H1 (cell line): ENCODE measurements at regions not wholly inside any gene's neighbourhood (a gene's known extent, or its start where the extent isn't known, plus 50 kb on each side); places are given as distances from the start of the nearest gene placed in this dataset.
A peak's percentile ranks its signal among the peaks of the same experiment; 100 is the strongest.

Experiments
- CTCF ChIA-PET: fragments of 300-600 bp; sonication (Branson Sonifier 250); formaldehyde crosslinking; loops from one replicate; lab custom pipeline; 2021; ENCODE audit not compliant: partially characterized antibody; lab: Charles Lee
- POLR2A ChIA-PET: fragments of 300-600 bp; sonication (Branson Sonifier 250); formaldehyde crosslinking; loops from one replicate; lab custom pipeline; 2021; ENCODE audit warnings: inconsistent platforms; ENCODE audit not compliant: partially characterized antibody; lab: Charles Lee
- DNase-seq, 2 experiments: peaks; one replicate each; pipeline versions ENCODE4 v3.0.0 to v3.0.0-alpha.2; 2010 to 2022; ENCODE audit warnings: low spot score in 2 of 2, low read depth in 1 of 2, mixed read lengths in 1 of 2
- FAIRE-seq: peaks from 2 replicates; lab custom pipeline; 2011; peaks lifted over from hg19 to GRCh38; lab: Jason Lieb, UNC
- H2AFZ ChIP-seq: 2 replicates; pipeline ENCODE4 v1.8.1; 2012; ENCODE audit warnings: low read length, inconsistent platforms
- H2AK5ac ChIP-seq: 2 replicates; pipeline ENCODE4 v1.6.1; 2013; ENCODE audit warnings: low read depth, low read length
- H2BK120ac ChIP-seq: replicated peaks from 2 replicates; pipeline ENCODE3; 2013; ENCODE audit warnings: low read depth, low read length, inconsistent platforms
- H2BK12ac ChIP-seq: 2 replicates; pipeline ENCODE4 v1.6.1; 2013; ENCODE audit warnings: low read depth, low read length
- H2BK15ac ChIP-seq: 2 replicates; pipeline ENCODE4 v1.6.1; 2013; ENCODE audit warnings: low read length
- H2BK20ac ChIP-seq: 2 replicates; pipeline ENCODE4 v1.6.1; 2013; ENCODE audit warnings: low read length
- H2BK5ac ChIP-seq: 2 replicates; pipeline ENCODE4 v1.6.1; 2013; ENCODE audit warnings: low read depth, low read length
- H3K14ac ChIP-seq: 2 replicates; pipeline ENCODE4 v1.6.1; 2013; ENCODE audit warnings: inconsistent platforms; ENCODE audit not compliant: insufficient read length
- H3K18ac ChIP-seq: 2 replicates; pipeline ENCODE4 v1.6.1; 2013; ENCODE audit warnings: low read length; ENCODE audit errors: extremely low read depth
- H3K23ac ChIP-seq: 2 replicates; pipeline ENCODE4 v1.6.1; 2013; ENCODE audit warnings: inconsistent platforms; ENCODE audit not compliant: insufficient read length
- H3K23me2 ChIP-seq: 2 replicates; pipeline ENCODE4 v1.6.1; 2013; ENCODE audit warnings: low read depth, low read length
- H3K27ac ChIP-seq: 2 replicates; pipeline ENCODE4 v1.6.1; 2011; ENCODE audit warnings: low read depth, low read length, inconsistent platforms
- H3K27me3 ChIP-seq, 4 experiments: replicated peaks in 1 of 4; 1 replicate in 1 of 4; 2 replicates in 3 of 4; pipeline versions ENCODE4 v1.6.1 to v1.8.1; 2011 to 2013; ENCODE audit warnings: low read length in 3 of 4, mild to moderate bottlenecking in 3 of 4, inconsistent platforms in 2 of 4, mixed read lengths in 2 of 4, moderate library complexity in 1 of 4; ENCODE audit not compliant: control insufficient read depth in 3 of 4, insufficient read depth in 3 of 4; ENCODE audit errors: extremely low read depth in 1 of 4
- H3K36me3 ChIP-seq, 4 experiments: 2 replicates each; pipeline versions ENCODE4 v1.6.1 to v1.8.1; 2011 to 2013; ENCODE audit warnings: mild to moderate bottlenecking in 4 of 4, low read length in 3 of 4, moderate library complexity in 2 of 4, control low read depth in 1 of 4, inconsistent platforms in 1 of 4; ENCODE audit not compliant: insufficient read depth in 4 of 4, control insufficient read depth in 2 of 4
- H3K4ac ChIP-seq: replicated peaks from 2 replicates; pipeline ENCODE3; 2013; ENCODE audit warnings: low read length, low read depth, mixed read lengths, inconsistent platforms; ENCODE audit not compliant: insufficient read length
- H3K4me1 ChIP-seq, 4 experiments: replicated peaks in 1 of 4; 1 replicate in 1 of 4; 2 replicates in 3 of 4; pipeline versions ENCODE4 v1.6.1 to v1.8.1; 2011 to 2013; ENCODE audit warnings: low read length in 3 of 4, inconsistent platforms in 2 of 4, mixed read lengths in 1 of 4; ENCODE audit not compliant: insufficient read depth in 4 of 4, control insufficient read depth in 3 of 4
- H3K4me2 ChIP-seq, 2 experiments: 2 replicates each; pipeline versions ENCODE4 v1.6.1 to v1.8.1; 2011 to 2013; ENCODE audit warnings: low read depth in 2 of 2, low read length in 2 of 2, control low read depth in 1 of 2, inconsistent platforms in 1 of 2, mild to moderate bottlenecking in 1 of 2; ENCODE audit not compliant: insufficient read depth in 1 of 2
- H3K4me3 ChIP-seq, 4 experiments: fragments of 200-600, 300-600 bp in 1 of 4; sonication (generic), shearing (Covaris generic), sonication (Bioruptor Twin) in 1 of 4; 2 replicates each; pipeline versions ENCODE4 v1.5.1 to v1.8.1; 2011 to 2016; ENCODE audit warnings: low read length in 4 of 4, low read depth in 3 of 4, control low read depth in 2 of 4, inconsistent platforms in 2 of 4, mild to moderate bottlenecking in 2 of 4, mixed read lengths in 1 of 4, moderate library complexity in 1 of 4; ENCODE audit not compliant: insufficient read depth in 2 of 4; ENCODE audit errors: extremely low read depth in 1 of 4
- H3K56ac ChIP-seq: replicated peaks from 2 replicates; pipeline ENCODE3; 2013; ENCODE audit warnings: low read depth, mild to moderate bottlenecking, mixed read lengths, low read length, inconsistent platforms; ENCODE audit not compliant: insufficient read length
- H3K79me1 ChIP-seq: 2 replicates; pipeline ENCODE4 v1.6.1; 2013; ENCODE audit warnings: low read depth, low read length, control low read depth
- H3K79me2 ChIP-seq, 2 experiments: 2 replicates each; pipeline versions ENCODE4 v1.6.1 to v1.8.1; 2012 to 2013; ENCODE audit warnings: low read length in 2 of 2, mild to moderate bottlenecking in 2 of 2, inconsistent platforms in 1 of 2; ENCODE audit not compliant: insufficient read depth in 2 of 2, control insufficient read depth in 1 of 2
- H3K9ac ChIP-seq, 4 experiments: replicated peaks in 1 of 4; 1 replicate in 1 of 4; 2 replicates in 3 of 4; pipeline versions ENCODE4 v1.6.1 to v1.8.1; 2011 to 2013; ENCODE audit warnings: low read depth in 3 of 4, low read length in 3 of 4, control low read depth in 2 of 4, mild to moderate bottlenecking in 2 of 4, moderate library complexity in 2 of 4, inconsistent platforms in 1 of 4; ENCODE audit errors: extremely low read depth in 1 of 4
- H3K9me3 ChIP-seq, 2 experiments: 2 replicates each; pipeline versions ENCODE4 v1.6.1 to v1.8.1; 2012 to 2013; ENCODE audit warnings: mild to moderate bottlenecking in 2 of 2, moderate library complexity in 2 of 2, control low read depth in 1 of 2, inconsistent platforms in 1 of 2, low read depth in 1 of 2, low read length in 1 of 2, mixed read lengths in 1 of 2; ENCODE audit not compliant: insufficient read depth in 2 of 2
- H4K20me1 ChIP-seq, 2 experiments: replicated peaks in 1 of 2; 2 replicates each; pipeline versions ENCODE3 to v1.8.1; 2011 to 2013; ENCODE audit warnings: inconsistent platforms in 2 of 2, low read length in 2 of 2, mild to moderate bottlenecking in 1 of 2; ENCODE audit not compliant: insufficient read depth in 2 of 2, control insufficient read depth in 1 of 2
- H4K5ac ChIP-seq: 2 replicates; pipeline ENCODE4 v1.6.1; 2013; ENCODE audit warnings: low read length, low read depth, mixed read lengths, inconsistent platforms; ENCODE audit not compliant: insufficient read length
- H4K8ac ChIP-seq: 2 replicates; pipeline ENCODE4 v1.8.0; 2013; ENCODE audit warnings: mild to moderate bottlenecking, moderate library complexity, low read length, inconsistent platforms; ENCODE audit not compliant: insufficient read depth; ENCODE audit errors: extremely low read depth
- H4K91ac ChIP-seq: replicated peaks from 2 replicates; pipeline ENCODE3; 2013; ENCODE audit warnings: low read length, mixed read lengths, inconsistent platforms; ENCODE audit not compliant: insufficient read length
- ASH2L ChIP-seq: fragments of 200-600, 300-600 bp; sonication (generic); IDR thresholded peaks from one replicate; pipeline ENCODE4 v1.7.1; 2017; ENCODE audit warnings: low read length
- CHD2 ChIP-seq: IDR thresholded peaks from 2 replicates; pipeline ENCODE4 v1.6.1; 2012; ENCODE audit warnings: low read length, improper control_type of control experiment
- CREB1 ChIP-seq: IDR thresholded peaks from 2 replicates; pipeline ENCODE4 v1.6.1; 2012; ENCODE audit warnings: inconsistent platforms
- EZH2 ChIP-seq: fragments of 200-600 bp; sonication (generic); IDR thresholded peaks from 2 replicates; pipeline ENCODE4 v1.7.1; 2012; ENCODE audit warnings: low read depth, mild to moderate bottlenecking, moderate library complexity, low read length, inconsistent platforms; ENCODE audit not compliant: severe bottlenecking
- GABPA ChIP-seq: IDR thresholded peaks from 2 replicates; pipeline ENCODE4 v1.6.1; 2011; ENCODE audit warnings: mild to moderate bottlenecking, low read length, moderate library complexity, borderline replicate concordance; ENCODE audit not compliant: insufficient read depth
- HDAC6 ChIP-seq: IDR thresholded peaks from one replicate; pipeline ENCODE4 v1.7.1; 2012; ENCODE audit warnings: low read depth, mild to moderate bottlenecking, inconsistent platforms, low read length, moderate library complexity
- RXRA ChIP-seq: IDR thresholded peaks from 2 replicates; pipeline ENCODE4 v1.6.1; 2011; ENCODE audit warnings: low read depth, mild to moderate bottlenecking, low read length, moderate library complexity; ENCODE audit not compliant: insufficient read depth
- SRF ChIP-seq: IDR thresholded peaks from 2 replicates; pipeline ENCODE4 v1.6.1; 2011; ENCODE audit warnings: mild to moderate bottlenecking, low read depth, low read length, moderate library complexity
- WGBS, 2 experiments: shearing (Covaris generic) in 1 of 2; methylation state at CpG; one replicate each; pipeline versions ENCODE4 v1.1.6 to v1.1.7; 2013 to 2015; ENCODE audit warnings: low lambda C conversion rate in 2 of 2, mixed read lengths in 2 of 2, inconsistent platforms in 1 of 2, low coverage in 1 of 2, missing lambda C conversion rate in 1 of 2; ENCODE audit not compliant: insufficient replicate concordance in 2 of 2, insufficient coverage in 1 of 2, insufficient read length in 1 of 2; ENCODE audit errors: extremely low coverage in 1 of 2, missing lambda C conversion rate in 1 of 2; 5-methylcytosine and 5-hydroxymethylcytosine counted together
- TF ChIP-seq, protein P1 (sequence below): IDR thresholded peaks from 2 replicates; pipeline ENCODE4 v1.6.1; 2011; ENCODE audit warnings: low read length, improper control_type of control experiment

- H4K5ac ChIP-seq = no peak overlapping the region
- POLR2A ChIA-PET = no interaction called here
- no peak overlapping the region for H3K23ac ChIP-seq
- H3K4me2 ChIP-seq = no peak overlapping the region
- DNase-seq (no peak), FAIRE-seq (no peak)
- H2BK15ac ChIP-seq = no peak overlapping the region
- H3K14ac ChIP-seq = no peak overlapping the region
- CTCF ChIA-PET = no interaction called here
- H4K91ac ChIP-seq = no peak overlapping the region
- H3K9me3 ChIP-seq = no peaks in the 10 kb centered on the region
- no peak overlapping the region for H2BK5ac ChIP-seq
- H3K36me3 ChIP-seq = no peaks in the 10 kb centered on the region
- no peaks in the 10 kb centered on the region for H3K79me2 ChIP-seq
- H3K27me3 ChIP-seq = no peaks in the 10 kb centered on the region
- H2AK5ac ChIP-seq = no peak overlapping the region
- 76% methylated on average over 5 of the region's 5 CpGs; no CpG with 5 or more reads in 1 of the 2 experiments for WGBS, 2 experiments
- no peaks in the 10 kb centered on the region for H3K23me2 ChIP-seq
- no peak overlapping the region for H3K4ac ChIP-seq
- H3K79me1 ChIP-seq = no peaks in the 10 kb centered on the region
- TF ChIP-seq GABPA (no peak), CHD2 (no peak), EZH2 (no peak), CREB1 (no peak), ASH2L (no peak), SRF (no peak), RXRA (no peak), HDAC6 (no peak)
- TF ChIP-seq, protein P1, sequence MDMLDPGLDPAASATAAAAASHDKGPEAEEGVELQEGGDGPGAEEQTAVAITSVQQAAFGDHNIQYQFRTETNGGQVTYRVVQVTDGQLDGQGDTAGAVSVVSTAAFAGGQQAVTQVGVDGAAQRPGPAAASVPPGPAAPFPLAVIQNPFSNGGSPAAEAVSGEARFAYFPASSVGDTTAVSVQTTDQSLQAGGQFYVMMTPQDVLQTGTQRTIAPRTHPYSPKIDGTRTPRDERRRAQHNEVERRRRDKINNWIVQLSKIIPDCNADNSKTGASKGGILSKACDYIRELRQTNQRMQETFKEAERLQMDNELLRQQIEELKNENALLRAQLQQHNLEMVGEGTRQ = no peak
- TF ChIP-seq, all 59 proteins: peak for 0
- no peak overlapping the region for H2BK12ac ChIP-seq
- H3K56ac ChIP-seq = no peak overlapping the region
- no peak overlapping the region for H3K27ac ChIP-seq
- no peaks in the 10 kb centered on the region for H4K20me1 ChIP-seq
- no peak overlapping the region for H2BK120ac ChIP-seq
- H3K4me3 ChIP-seq = no peak overlapping the region
- H2BK20ac ChIP-seq = no peak overlapping the region
- H3K9ac ChIP-seq = no peak overlapping the region
- H2AFZ ChIP-seq = peak overlapping the region; percentile 53; the same call in 1 of the 2 replicates
- H3K18ac ChIP-seq = no peak overlapping the region
- no peak overlapping the region for H4K8ac ChIP-seq
- peaks cover 0 to 8% (median 2%) of the 10 kb centered on the region in 4 experiments; a peak in 4 of 7 replicates for H3K4me1 ChIP-seq
Measured at GRCh38 chr3:64908251-64908685, 220.5 kb upstream of the ADAMTS9 start.
